ENCODE measurements at regions not wholly inside any gene's neighbourhood (a gene's known extent, or its start where the extent isn't known, plus 50 kb on each side); places are given as distances from the start of the nearest gene placed in this dataset.

GRCh38 chr5:88391991-88392390, 123.3 kb upstream of the TMEM161B start:
- no peaks in the 10 kb centered on the region for H3K9me3 ChIP-seq (ENCODE audit: control insufficient read depth, insufficient read depth, low read length)

More at GRCh38 chr5:88391991-88392390, 123.3 kb upstream of the TMEM161B start:
- Histone ChIP-seq H3K9me1 (ENCODE audit: insufficient read depth, low read length) (no peaks in the 10 kb centered on the region), H2BK5ac (ENCODE audit: low read depth, low read length, poor library complexity, severe bottlenecking) (no peak overlapping the region), H2AK9ac (replicated peaks; ENCODE audit: low read depth, low read length, poor library complexity) (no peak overlapping the region), H3K56ac (ENCODE audit: extremely low read depth, insufficient read depth, low read length) (no peak overlapping the region), H2BK120ac (ENCODE audit: low read depth, low read length) (no peak overlapping the region), H4K5ac (ENCODE audit: low read depth, low read length) (no peak overlapping the region), H4K8ac (ENCODE audit: low read depth in 2 of 2, low read length in 2 of 2) (no peak overlapping the region), H3K79me1 (ENCODE audit: low read depth in 1 of 2, low read length in 2 of 2) (no peaks in the 10 kb centered on the region), H3K27me3 (ENCODE audit: control insufficient read depth, insufficient read depth, low read length) (no peaks in the 10 kb centered on the region), H3K4me3 (ENCODE audit: insufficient read depth, low read depth, low read length) (no peak overlapping the region), H3K36me3 (ENCODE audit: control insufficient read depth, insufficient read depth, low read length) (no peaks in the 10 kb centered on the region), H3K23ac (ENCODE audit: low read depth, low read length) (no peak overlapping the region), H2BK15ac (ENCODE audit: low read depth, low read length) (no peak overlapping the region), H4K91ac (ENCODE audit: insufficient read depth, low read depth, low read length) (no peak overlapping the region), H2AFZ (replicated peaks; ENCODE audit: low read length, poor library complexity) (no peak overlapping the region), H2BK20ac (ENCODE audit: low read depth, low read length) (no peak overlapping the region), H3K18ac (ENCODE audit: low read depth, low read length) (no peak overlapping the region), H3K9ac (ENCODE audit: low read depth, low read length) (no peak overlapping the region), H3K4me1 (ENCODE audit: control insufficient read depth, insufficient read depth, low read length) (no peaks in the 10 kb centered on the region), H3K14ac (replicated peaks; ENCODE audit: low read depth, low read length) (no peak overlapping the region), H3K4me2 (ENCODE audit: low read depth, low read length) (no peak overlapping the region), H2AK5ac (ENCODE audit: low read depth, low read length) (no peak overlapping the region), H3K4ac (ENCODE audit: low read depth, low read length) (no peak overlapping the region), H3K27ac (ENCODE audit: insufficient read depth, low read length) (no peak overlapping the region), H4K20me1 (ENCODE audit: insufficient read depth, low read length) (no peaks in the 10 kb centered on the region)
- intact Hi-C loops (cut with micrococcal nuclease) = loop anchor here (10.0 kb wide), 1 partner anchor 187 kb away; no protein-coding TSS in a partner anchor
- BruUV-seq (replicated peaks) = no TSS peak
- TF ChIP-seq MAZ (IDR thresholded peaks at IDR 0.05; ENCODE audit: borderline replicate concordance, low read depth, low read length) (no peak), BHLHE40 (IDR thresholded peaks at IDR 0.05; ENCODE audit: low read depth, low read length) (no peak), POLR2A (IDR thresholded peaks at IDR 0.05; ENCODE audit: low read depth, low read length) (no peak), MAFK (IDR thresholded peaks at IDR 0.05; ENCODE audit: low read depth, low read length) (no peak), CEBPB (IDR thresholded peaks at IDR 0.05; ENCODE audit: low read depth, low read length) (no peak), SMC3 (IDR thresholded peaks at IDR 0.05; ENCODE audit: low read depth, low read length) (no peak), NFE2L2 (IDR thresholded peaks at IDR 0.05; ENCODE audit: low read depth, low read length) (no peak), CTCF (conservative IDR thresholded peaks at IDR 0.05; ENCODE audit: low read depth, low read length) (no peak), RCOR1 (IDR thresholded peaks at IDR 0.05; ENCODE audit: insufficient replicate concordance, low read length) (no peak), CHD1 (IDR thresholded peaks at IDR 0.05; ENCODE audit: low read depth, low read length) (no peak), USF2 (IDR thresholded peaks at IDR 0.05; ENCODE audit: low read depth, low read length) (no peak), RAD21 (IDR thresholded peaks at IDR 0.05; ENCODE audit: low read length) (no peak), MXI1 (IDR thresholded peaks at IDR 0.05; ENCODE audit: borderline replicate concordance, low read depth, low read length) (no peak), ELK1 (IDR thresholded peaks at IDR 0.05; ENCODE audit: borderline replicate concordance, low read depth, low read length) (no peak), FOS (IDR thresholded peaks at IDR 0.05; ENCODE audit: low read depth, low read length) (no peak), RFX5 (IDR thresholded peaks at IDR 0.05; ENCODE audit: low read depth, low read length) (no peak)
- ChIA-PET CTCF (interaction anchor here (0.6 kb wide), 1 partner anchor 44 kb away, joined by 4 read pairs; no protein-coding TSS in a partner anchor), POLR2A (ENCODE audit: unreplicated experiment) (no interaction called here)
- in situ Hi-C loops (cut with MboI; ENCODE audit: low sequenced_read_pairs) = no loop called here
- no peak for DNase-seq
- dilution Hi-C loops (cut with HindIII; ENCODE audit: low sequenced_read_pairs, unreplicated experiment) = no loop called here
- WGBS, 2 experiments (ENCODE audit: extremely low coverage in 2 of 2, insufficient read length in 1 of 2) = 10% methylated on average over 2 of the region's 3 CpGs; no CpG with 5 or more reads in 1 of the 2 experiments
- no peak for ATAC-seq (ENCODE audit: low read depth)

All from IMR-90 (cell line).